Germinal center (tissue), 1 donor: ENCODE measurements at regions not wholly inside any gene's neighbourhood (a gene's known extent, or its start where the extent isn't known, plus 50 kb on each side); places are given as distances from the start of the nearest gene placed in this dataset.
"Not testable (repeated sequence)": the region's sequence is repeated elsewhere in the genome, so short reads cannot be mapped to it uniquely, and the experiment has no call there.

Experiments used
- DNase-seq: peaks from one replicate; pipeline ENCODE4 v3.0.0; 2012; ENCODE audit warnings: mixed read lengths, low spot score

DNA sequence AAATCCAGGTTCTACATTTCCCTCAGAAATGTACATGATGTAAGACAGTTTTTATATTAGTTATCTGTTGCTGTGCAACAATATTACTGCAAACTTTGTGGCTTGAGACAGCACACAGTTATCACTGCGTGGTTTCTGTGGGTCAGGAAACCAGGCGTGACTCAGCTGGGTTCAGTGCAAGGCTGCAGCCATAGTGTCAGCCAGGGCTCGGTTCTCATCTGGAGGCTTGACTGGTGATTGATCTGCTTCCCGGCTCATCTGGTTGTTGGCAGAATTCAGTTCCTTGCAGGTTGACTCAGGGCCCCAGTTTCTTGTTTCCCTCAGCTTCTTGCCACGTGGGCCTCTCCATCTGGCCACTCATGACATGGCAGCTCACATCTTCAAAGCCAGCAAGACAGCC, 146.8 kb upstream of the ROPN1B start:
- not testable (repeated sequence) for DNase-seq

DNA sequence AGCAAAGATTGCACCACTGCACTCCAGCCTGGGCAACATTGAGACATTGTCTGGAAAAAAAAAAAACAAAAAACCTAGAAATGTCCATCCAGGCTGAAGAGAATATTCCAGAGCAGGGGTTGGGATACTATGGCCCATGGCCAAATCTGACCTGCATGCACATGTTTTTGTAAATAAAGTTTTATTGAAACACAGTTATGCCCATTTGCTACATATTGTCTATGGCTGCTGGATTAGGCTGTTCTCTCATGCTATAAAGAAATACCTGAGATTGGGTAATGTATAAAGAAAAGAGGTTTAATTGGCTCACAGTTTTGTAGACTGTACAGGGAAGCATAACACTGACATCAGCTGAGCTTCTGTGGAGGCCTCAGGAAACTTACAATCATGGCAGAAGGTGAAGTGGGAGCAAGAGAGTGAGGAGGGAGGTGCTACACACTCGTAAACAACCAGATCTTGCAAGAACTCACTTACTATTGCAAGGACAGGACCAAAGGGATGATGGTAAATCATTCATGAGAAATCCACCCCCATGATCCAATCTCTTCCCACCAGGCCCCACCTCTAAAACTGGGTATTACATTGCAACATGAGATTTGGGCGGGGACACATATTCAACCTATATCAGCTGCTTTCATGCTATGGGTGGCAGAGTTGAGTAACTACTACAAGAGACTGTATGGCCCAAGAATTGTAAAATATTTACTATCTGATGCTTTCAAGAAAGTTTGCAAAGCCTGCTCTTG, 137.8 kb upstream of the ROPN1B start:
- not testable (repeated sequence) for DNase-seq

DNA sequence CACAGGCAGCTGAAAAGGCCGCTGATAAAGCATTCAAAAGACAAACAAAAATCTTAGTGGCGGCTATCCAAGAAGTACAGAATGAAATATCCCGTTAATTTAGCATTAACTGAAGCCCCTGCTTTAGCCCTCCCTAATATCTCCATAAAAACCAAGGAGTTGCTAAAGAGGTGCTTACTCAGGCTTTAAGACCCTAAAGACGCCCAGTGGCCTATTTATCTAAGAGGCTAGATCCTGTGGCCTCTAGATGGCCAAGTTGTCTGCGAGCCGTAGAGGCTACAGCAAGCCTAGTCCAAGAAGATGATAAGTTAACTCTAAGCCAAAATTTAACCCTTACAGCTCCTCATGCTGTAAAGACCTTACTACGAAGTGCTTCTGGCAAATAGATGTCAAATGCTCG, 133.4 kb upstream of the ROPN1B start:
- DNase-seq, result not testable (repeated sequence)

- DNase-seq, result not testable (repeated sequence)
These were observed 132.9 kb upstream of the ROPN1B start for GRCh38 chr3:125836011-125836551.

DNA sequence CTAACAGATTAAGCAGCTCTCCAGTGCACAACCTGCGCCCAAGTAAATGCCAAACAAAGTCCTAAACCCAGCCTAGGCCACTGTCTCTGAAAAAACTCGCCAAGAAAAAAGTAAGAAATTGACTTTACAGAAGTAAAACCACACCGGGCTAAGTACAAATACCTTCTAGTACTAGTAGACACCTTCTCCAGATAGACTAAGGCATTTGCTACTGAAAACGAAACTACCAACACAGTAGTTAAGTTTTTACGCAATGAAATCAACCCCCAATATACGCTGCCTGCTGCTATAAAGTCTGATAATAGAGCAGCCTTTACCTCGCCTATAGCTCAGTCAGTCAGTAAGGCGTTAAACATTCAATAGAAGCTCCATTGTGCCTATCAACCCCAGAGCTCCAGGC, 132.2 kb upstream of the ROPN1B start:
- DNase-seq, result not testable (repeated sequence)

- DNase-seq, result not testable (repeated sequence)
These were observed 130.1 kb upstream of the ROPN1B start for GRCh38 chr3:125838857-125839256.

GRCh38 chr3:125840465-125840864, 128.5 kb upstream of the ROPN1B start:
- DNase-seq, result not testable (repeated sequence)

- not testable (repeated sequence) for DNase-seq
These were observed 121.0 kb upstream of the ROPN1B start for GRCh38 chr3:125847966-125848365.

DNA sequence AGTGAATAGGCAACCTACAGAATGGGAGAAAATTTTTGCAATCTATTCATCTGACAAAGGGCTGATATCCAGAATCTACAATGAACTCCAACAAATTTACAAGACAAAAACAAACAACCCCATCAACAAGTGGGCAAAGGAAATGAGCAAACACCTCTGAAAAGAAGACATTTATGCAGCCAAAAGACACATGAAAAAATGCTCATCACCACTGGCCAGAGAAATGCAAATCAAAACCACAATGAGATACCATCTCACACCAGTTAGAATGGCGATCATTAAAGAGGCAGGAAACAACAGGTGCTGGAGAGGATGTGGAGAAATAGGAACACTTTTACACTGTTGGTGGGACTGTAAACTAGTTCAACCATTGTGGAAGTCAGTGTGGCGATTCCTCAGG, 114.0 kb upstream of the ROPN1B start:
- DNase-seq, result not testable (repeated sequence)

- DNase-seq, result not testable (repeated sequence)
These were observed 108.4 kb upstream of the ROPN1B start for GRCh38 chr3:125860547-125860946.

GRCh38 chr3:125862841-125863254, 106.1 kb upstream of the ROPN1B start:
- not testable (repeated sequence) for DNase-seq

DNA sequence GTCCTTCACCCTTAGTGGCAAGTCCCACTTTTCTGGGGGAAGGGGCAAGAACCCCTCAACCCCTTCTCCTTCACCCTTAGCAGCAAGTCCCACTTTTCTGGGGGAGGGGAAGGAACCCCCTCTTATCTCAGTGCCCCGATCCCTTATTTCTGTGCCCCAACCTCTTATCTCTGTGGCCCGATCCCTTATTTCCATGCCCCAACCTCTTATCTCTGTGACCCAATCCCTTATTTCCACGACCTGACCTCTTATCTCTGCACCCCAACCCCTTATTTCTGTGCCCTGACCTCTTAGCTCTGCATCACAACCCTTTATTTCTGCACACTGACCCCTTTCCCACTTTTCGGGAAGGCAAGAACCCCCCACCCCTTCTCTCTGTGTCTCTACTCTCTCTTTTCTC, 104.4 kb upstream of the ROPN1B start:
- DNase-seq, result not testable (repeated sequence)

- DNase-seq, result not testable (repeated sequence)
These were observed 83.0 kb upstream of the ROPN1B start for GRCh38 chr3:125886006-125886405.

DNA sequence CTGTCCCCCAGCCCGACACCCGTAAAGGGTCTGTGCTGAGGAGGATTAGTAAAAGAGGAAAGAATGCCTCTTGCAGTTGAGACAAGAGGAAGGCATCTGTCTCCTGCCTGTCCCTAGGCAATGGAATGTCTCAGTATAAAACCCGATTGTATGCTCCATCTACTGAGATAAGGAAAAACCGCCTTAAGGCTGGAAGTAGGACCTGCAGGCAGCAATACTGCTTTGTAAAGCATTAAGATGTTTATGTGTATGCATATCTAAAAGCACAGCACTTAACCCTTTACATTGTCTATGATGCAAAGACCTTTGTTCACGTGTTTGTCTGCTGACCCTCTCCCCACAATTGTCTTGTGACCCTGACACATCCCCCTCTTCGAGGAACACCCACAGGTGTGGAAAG, 69.8 kb upstream of the ROPN1B start:
- DNase-seq, result not testable (repeated sequence)

DNA sequence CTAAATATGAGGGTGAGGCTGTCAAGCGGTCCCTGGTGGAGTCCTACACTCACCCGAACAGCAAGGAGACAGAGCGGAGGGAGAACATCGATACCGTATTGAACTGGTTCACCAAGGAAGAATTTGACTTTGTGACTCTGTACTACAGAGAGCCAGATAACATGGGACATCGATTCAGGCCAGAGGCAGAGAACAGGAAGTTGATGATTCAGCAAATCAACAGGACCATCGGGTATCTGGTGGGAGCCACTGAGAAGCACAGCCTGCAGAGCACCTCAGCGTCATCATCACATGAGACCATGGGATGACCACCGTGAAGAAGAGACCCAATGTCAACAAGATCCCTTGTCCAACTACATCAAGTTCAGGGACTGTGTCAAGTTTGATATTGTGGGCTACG, 67.5 kb upstream of the ROPN1B start:
- DNase-seq, result not testable (repeated sequence)

- not testable (repeated sequence) for DNase-seq
These were observed 65.1 kb upstream of the ROPN1B start for GRCh38 chr3:125903780-125904455.

DNA sequence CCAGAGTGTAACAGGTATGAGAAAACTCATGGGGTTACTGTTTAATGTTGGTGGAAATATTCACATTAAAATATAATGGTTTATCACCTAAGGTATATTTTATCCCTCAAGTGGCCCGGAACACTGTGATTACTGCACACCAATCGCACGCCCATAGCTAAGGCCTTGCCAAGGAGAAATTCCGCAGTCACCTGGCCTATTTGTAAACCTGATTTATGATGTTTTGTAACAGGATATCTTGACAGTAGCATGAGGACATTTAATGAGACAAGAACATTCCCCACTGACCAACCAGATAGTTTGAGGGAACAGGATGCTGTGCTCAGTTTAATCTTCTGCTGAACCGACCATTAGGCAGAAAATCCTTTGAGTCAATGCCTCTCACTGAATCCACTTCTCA, 61.7 kb upstream of the ROPN1B start:
- DNase-seq, result not testable (repeated sequence)

DNA sequence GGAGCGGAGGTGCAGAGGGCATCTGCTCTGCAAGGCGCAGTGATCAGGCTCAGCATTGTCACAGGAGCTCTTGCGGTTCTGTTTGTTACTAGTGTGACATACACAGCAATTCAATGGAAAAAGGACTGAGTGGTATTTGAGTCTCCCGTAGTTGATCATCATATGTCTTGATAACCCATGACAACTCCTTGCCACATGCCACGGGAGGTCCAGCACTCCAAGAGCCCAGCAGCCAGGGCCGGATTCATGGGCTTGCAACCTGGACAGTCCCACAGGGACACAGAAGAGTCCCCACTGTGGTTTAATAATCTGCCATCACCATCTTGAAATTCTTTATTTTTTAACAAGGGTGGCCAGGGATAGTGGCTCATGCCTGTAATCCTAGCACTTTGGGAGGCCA, 58.1 kb upstream of the ROPN1B start:
- DNase-seq, result not testable (repeated sequence)

GRCh38 chr3:125914608-125915436, 54.2 kb upstream of the ROPN1B start:
- not testable (repeated sequence) for DNase-seq

GRCh38 chr3:125915437-125915787, 53.6 kb upstream of the ROPN1B start:
- DNase-seq, result not testable (repeated sequence)

GRCh38 chr3:125915792-125916375, 53.1 kb upstream of the ROPN1B start:
- DNase-seq, result peak; percentile 88
